RWPE2 (cell line): ENCODE measurements at regions not wholly inside any gene's neighbourhood (a gene's known extent, or its start where the extent isn't known, plus 50 kb on each side); places are given as distances from the start of the nearest gene placed in this dataset.

Source experiments
- ATAC-seq: fragments of 200-7000 bp; cut with Tn5 transposase; 3 replicates; pipeline ENCODE4 v1.9.1; 2021; ENCODE audit warnings: low read depth
- DNase-seq: peaks from one replicate; pipeline ENCODE4 v3.0.0-alpha.2; 2020; ENCODE audit warnings: low spot score
- H3K27ac ChIP-seq: fragments of 450-650 bp; 2 replicates; pipeline ENCODE4 v1.5.1; 2017; ENCODE audit warnings: mild to moderate bottlenecking; ENCODE audit not compliant: poor library complexity, severe bottlenecking
- H3K27me3 ChIP-seq: fragments of 250-450 bp; sonication (Bioruptor Pico); 2 replicates; pipeline ENCODE4 v1.5.1; 2021; ENCODE audit warnings: mild to moderate bottlenecking, moderate library complexity; ENCODE audit not compliant: insufficient read depth, poor library complexity, severe bottlenecking
- H3K36me3 ChIP-seq: fragments of 250-450 bp; sonication (Bioruptor Pico); 2 replicates; pipeline ENCODE4 v1.5.1; 2020; ENCODE audit warnings: low read depth, mild to moderate bottlenecking, moderate library complexity
- H3K4me1 ChIP-seq: fragments of 250-450 bp; sonication (Bioruptor Pico); 2 replicates; pipeline ENCODE4 v1.5.1; 2021; ENCODE audit warnings: mild to moderate bottlenecking, moderate library complexity; ENCODE audit not compliant: insufficient read depth, poor library complexity, severe bottlenecking
- H3K4me3 ChIP-seq: fragments of 250-450 bp; sonication (Bioruptor Pico); 2 replicates; pipeline ENCODE4 v1.5.1; 2021; ENCODE audit warnings: mild to moderate bottlenecking, moderate library complexity; ENCODE audit not compliant: severe bottlenecking
- H3K9me3 ChIP-seq: fragments of 250-450 bp; sonication (Bioruptor Pico); 2 replicates; pipeline ENCODE4 v1.5.1; 2021; ENCODE audit warnings: mild to moderate bottlenecking, moderate library complexity; ENCODE audit not compliant: severe bottlenecking
- TF ChIP-seq, protein P1 (sequence below): fragments of 450-650 bp; IDR thresholded peaks from one replicate; pipeline ENCODE4 v1.5.1; 2017; ENCODE audit warnings: mild to moderate bottlenecking, moderate library complexity; ENCODE audit not compliant: poor library complexity, severe bottlenecking

DNA sequence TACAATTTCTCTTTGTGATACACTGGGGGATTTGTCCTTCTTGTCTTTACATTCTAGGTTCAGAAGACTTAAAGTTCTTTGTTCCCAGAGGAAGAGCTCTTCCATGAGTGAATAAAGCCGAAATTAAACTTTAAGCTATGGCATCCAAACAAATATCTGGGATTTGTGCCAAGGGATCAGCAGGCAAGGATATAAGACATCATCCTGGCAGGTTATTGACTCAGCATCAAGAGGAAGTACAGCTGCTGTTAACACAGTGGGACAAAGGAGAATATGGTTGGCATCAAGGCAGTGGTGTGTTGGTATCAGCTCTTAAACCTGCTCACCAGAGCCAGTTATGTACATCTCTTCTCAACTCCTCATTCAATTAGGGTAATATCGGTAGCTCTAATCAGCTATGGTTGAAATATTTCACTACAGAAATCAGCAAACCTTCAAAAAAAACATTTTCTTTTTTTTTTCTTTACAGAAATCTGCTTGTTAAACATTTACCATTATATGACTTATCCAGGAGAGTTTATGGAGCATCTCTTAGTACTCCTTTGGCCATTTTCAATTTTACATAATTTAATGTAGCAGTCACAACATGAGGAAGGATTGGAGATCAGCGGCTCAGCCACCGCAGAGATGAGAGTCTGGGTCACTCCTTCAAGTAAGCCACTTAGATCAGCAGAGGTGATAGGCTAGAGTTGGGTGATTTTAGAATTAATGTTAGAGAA is 1198.6 kb upstream of the EPHA6 start:
- H3K36me3 ChIP-seq: no peaks in the 10 kb centered on the region
- H3K27ac ChIP-seq: no peak overlapping the region
- no peak for DNase-seq

DNA sequence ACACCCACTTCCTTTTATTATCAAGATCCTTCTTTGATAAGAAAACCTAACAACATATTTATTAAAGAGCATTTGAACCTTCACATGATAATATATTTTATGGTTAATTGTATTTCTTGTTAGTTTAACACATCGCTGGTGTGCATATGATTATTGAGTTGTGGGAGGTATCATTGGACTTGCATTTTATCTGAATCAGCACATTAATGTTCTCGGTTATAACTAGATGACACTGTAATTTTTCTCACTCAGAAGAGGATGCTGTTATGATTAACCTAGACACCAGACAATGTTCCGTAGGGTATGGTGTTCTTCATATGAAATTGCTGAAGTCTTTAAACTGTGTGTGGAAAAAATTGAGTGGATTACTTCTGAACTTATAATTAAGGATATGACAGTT is 1188.3 kb upstream of the EPHA6 start:
- DNase-seq (no peak), ATAC-seq (no peak)
- TF ChIP-seq, protein P1, sequence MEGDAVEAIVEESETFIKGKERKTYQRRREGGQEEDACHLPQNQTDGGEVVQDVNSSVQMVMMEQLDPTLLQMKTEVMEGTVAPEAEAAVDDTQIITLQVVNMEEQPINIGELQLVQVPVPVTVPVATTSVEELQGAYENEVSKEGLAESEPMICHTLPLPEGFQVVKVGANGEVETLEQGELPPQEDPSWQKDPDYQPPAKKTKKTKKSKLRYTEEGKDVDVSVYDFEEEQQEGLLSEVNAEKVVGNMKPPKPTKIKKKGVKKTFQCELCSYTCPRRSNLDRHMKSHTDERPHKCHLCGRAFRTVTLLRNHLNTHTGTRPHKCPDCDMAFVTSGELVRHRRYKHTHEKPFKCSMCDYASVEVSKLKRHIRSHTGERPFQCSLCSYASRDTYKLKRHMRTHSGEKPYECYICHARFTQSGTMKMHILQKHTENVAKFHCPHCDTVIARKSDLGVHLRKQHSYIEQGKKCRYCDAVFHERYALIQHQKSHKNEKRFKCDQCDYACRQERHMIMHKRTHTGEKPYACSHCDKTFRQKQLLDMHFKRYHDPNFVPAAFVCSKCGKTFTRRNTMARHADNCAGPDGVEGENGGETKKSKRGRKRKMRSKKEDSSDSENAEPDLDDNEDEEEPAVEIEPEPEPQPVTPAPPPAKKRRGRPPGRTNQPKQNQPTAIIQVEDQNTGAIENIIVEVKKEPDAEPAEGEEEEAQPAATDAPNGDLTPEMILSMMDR: no peak
- no peaks in the 10 kb centered on the region for H3K4me1 ChIP-seq
- no peak overlapping the region for H3K4me3 ChIP-seq
- H3K36me3 ChIP-seq: no peaks in the 10 kb centered on the region
- peaks cover 3% of the 10 kb centered on the region for H3K27me3 ChIP-seq
- no peak overlapping the region for H3K27ac ChIP-seq
- no peaks in the 10 kb centered on the region for H3K9me3 ChIP-seq

More for the DNA sequence above, 1198.6 kb upstream of the EPHA6 start:
- H3K27me3 ChIP-seq: no peaks in the 10 kb centered on the region
- no peak for ATAC-seq
- no peak overlapping the region for H3K4me3 ChIP-seq
- H3K9me3 ChIP-seq: no peaks in the 10 kb centered on the region
- no peaks in the 10 kb centered on the region for H3K4me1 ChIP-seq
- TF ChIP-seq, protein P1: no peak

DNA sequence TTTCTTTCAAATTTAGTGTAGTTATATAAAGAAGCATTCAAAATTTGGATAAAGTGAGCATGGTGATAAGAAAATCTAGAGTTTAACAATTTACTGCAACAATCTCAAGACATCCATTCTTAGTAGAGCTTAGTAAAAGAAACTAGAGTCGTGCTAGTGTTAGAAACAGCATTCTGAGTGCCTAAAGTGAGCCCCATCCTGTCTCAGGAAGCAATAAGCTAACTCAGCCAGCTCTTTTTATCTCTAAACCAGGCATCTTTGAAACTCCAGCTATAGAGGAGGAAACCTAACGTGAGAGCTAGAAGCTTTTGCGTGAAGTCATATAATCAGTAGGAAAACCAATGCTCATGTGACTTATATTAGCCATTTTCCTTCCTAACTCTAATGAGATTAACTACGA is 1187.1 kb upstream of the EPHA6 start:
- no peak overlapping the region for H3K4me3 ChIP-seq
- DNase-seq (no peak), ATAC-seq (no peak)
- TF ChIP-seq, protein P1: no peak
- no peaks in the 10 kb centered on the region for H3K36me3 ChIP-seq
- no peak overlapping the region for H3K27ac ChIP-seq
- no peaks in the 10 kb centered on the region for H3K4me1 ChIP-seq
- H3K27me3 ChIP-seq: peaks cover 3% of the 10 kb centered on the region
- no peaks in the 10 kb centered on the region for H3K9me3 ChIP-seq

DNA sequence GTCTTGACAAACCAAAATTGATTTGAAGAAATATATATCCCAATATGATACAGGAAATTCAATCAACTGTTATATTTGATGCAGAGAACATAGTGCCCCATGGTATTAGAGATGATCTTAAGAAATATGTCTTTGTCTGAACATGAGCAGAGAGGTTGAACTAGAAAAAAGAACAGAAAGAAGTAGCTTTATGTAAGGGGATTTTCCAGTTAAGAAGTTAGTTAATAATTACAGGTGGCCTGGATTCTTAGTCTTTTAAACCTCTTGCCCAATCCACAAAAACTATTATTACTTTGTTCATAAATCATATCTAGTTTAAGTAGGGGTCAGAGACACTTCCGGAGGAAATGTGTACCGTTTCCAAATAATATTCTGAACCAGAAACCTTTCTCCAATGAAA is 1186.7 kb upstream of the EPHA6 start:
- H3K4me3 ChIP-seq: no peak overlapping the region
- no peak overlapping the region for H3K27ac ChIP-seq
- peaks cover 3% of the 10 kb centered on the region for H3K27me3 ChIP-seq
- TF ChIP-seq, protein P1: no peak
- no peak for ATAC-seq
- no peak for DNase-seq
- H3K9me3 ChIP-seq: no peaks in the 10 kb centered on the region
- H3K4me1 ChIP-seq: no peaks in the 10 kb centered on the region
- no peaks in the 10 kb centered on the region for H3K36me3 ChIP-seq

DNA sequence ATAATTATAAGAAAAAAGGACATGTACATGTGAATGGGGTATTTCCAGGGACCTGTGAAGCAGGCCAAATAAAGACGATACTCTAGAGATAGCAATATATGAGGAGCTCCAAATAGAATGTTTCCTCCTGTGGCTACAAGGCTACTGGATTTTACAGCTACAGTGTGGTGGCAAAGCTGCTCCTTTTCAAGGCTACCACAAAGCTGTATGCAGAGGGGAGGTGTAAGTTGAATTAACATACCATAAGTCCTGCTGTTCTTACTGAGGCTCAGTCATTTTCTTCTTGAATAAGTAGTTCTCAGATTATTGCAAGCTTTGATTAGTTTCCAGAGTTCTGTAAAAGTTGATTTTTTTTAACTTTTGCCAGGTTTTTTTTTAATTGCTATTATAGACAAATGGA is 1184.6 kb upstream of the EPHA6 start:
- no peaks in the 10 kb centered on the region for H3K36me3 ChIP-seq
- no peaks in the 10 kb centered on the region for H3K4me1 ChIP-seq
- no peaks in the 10 kb centered on the region for H3K27me3 ChIP-seq
- no peak for DNase-seq
- no peak for ATAC-seq
- H3K4me3 ChIP-seq: no peak overlapping the region
- no peaks in the 10 kb centered on the region for H3K9me3 ChIP-seq
- TF ChIP-seq, protein P1: no peak
- no peak overlapping the region for H3K27ac ChIP-seq
